ENCODE measurements at regions not wholly inside any gene's neighbourhood (a gene's known extent, or its start where the extent isn't known, plus 50 kb on each side); places are given as distances from the start of the nearest gene placed in this dataset.

GRCh38 chr6:130670142-130670541, 157.1 kb upstream of the SMLR1 start:
- no peak for DNase-seq (ENCODE audit: low read depth in 1 of 2, low spot score in 1 of 2)

DNA sequence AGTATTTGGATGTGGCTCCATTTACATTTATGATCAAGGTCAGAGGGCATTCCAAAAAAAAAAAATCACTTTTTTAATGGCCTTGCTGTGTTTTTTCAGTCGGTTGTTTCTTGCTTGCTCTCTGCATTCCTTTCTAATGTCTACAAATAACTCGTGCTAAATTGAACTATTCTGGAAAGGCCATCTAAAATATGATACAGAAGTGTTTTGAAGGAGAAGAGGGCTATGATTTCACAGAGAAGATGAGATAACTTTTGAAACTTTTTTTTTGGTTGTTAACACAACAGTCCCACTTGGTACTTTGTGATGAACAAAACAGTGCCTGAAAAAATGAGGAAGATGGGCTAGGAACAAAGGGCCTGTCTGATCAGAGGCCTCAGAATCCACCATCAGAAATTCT, 156.1 kb upstream of the SMLR1 start:
- DNase-seq (ENCODE audit: low read depth in 1 of 2, low spot score in 1 of 2): no peak

- DNase-seq (ENCODE audit: low read depth in 1 of 2, low spot score in 1 of 2): no peak
These were observed 155.6 kb upstream of the SMLR1 start for GRCh38 chr6:130671577-130671976.

- DNase-seq (ENCODE audit: low read depth in 1 of 2, low spot score in 1 of 2): no peak
These were observed 155.1 kb upstream of the SMLR1 start for GRCh38 chr6:130672153-130672552.

GRCh38 chr6:130674604-130675003, 152.6 kb upstream of the SMLR1 start:
- no peak for DNase-seq (ENCODE audit: low read depth in 1 of 2, low spot score in 1 of 2)

GRCh38 chr6:130675072-130675471, 152.1 kb upstream of the SMLR1 start:
- no peak for DNase-seq (ENCODE audit: low read depth in 1 of 2, low spot score in 1 of 2)

DNA sequence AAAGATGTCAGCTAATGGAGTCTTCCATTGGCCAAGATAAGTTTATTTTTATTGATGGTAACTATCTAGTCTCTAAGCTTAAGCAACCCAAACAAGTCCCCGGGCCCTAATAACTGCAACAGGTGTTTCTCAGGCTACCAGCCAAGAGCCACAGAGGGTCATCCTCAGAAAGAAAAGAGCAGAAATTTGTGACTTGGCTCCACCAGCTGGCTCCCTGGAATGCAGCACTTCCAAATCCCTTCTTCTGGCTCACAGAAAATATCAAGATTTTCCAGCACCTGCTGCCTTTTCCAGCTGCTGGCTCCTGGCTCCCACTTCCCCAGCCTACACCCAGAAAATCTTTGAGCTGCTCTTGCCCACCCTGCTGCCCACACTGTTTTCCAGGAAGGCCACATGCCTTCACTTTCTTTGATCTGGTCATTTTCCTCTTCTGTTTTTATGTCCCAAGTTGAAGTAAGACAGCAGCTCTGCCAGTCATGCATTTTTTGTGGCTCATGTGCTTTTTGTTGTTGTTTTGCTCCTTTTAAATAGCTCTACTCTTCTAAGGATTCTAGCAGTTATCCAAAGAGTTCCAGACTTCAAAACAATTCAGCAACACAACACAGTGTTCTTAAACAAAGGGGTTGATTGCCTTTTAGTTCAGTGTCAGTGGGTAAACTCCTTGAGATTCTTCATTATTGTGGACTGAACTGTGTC, 151.0 kb upstream of the SMLR1 start:
- no peak for DNase-seq (ENCODE audit: low read depth in 1 of 2, low spot score in 1 of 2)

- no peak for DNase-seq (ENCODE audit: low read depth in 1 of 2, low spot score in 1 of 2)
These were observed 150.4 kb upstream of the SMLR1 start for GRCh38 chr6:130676773-130677144.

DNA sequence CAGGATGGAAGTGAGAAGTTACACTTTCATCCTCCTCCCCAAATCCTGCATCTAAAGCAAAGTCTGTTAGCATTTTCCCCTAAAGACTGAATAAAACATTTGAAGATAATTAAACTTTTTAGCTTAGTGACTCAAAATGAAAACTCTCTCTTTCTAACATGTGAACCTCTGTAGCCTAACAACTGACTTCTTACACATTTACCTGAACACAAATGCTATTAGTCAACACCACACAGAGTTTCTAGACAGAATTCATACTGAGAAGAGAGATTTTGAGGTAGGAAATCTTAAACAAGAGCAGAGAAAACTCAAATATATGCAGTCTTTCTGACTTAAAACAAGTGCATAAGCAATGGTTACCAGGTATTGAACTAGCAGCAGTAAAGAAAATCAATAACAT, 149.9 kb upstream of the SMLR1 start:
- DNase-seq (ENCODE audit: low read depth in 1 of 2, low spot score in 1 of 2): no peak

GRCh38 chr6:130677766-130678165, 149.4 kb upstream of the SMLR1 start:
- DNase-seq (ENCODE audit: low read depth in 1 of 2, low spot score in 1 of 2): no peak

- no peak for DNase-seq (ENCODE audit: low read depth in 1 of 2, low spot score in 1 of 2)
These were observed 147.5 kb upstream of the SMLR1 start for GRCh38 chr6:130679684-130680083.

GRCh38 chr6:130680116-130680515, 147.1 kb upstream of the SMLR1 start:
- DNase-seq (ENCODE audit: low read depth in 1 of 2, low spot score in 1 of 2): no peak

GRCh38 chr6:130681028-130681427, 146.2 kb upstream of the SMLR1 start:
- no peak for DNase-seq (ENCODE audit: low read depth in 1 of 2, low spot score in 1 of 2)

DNA sequence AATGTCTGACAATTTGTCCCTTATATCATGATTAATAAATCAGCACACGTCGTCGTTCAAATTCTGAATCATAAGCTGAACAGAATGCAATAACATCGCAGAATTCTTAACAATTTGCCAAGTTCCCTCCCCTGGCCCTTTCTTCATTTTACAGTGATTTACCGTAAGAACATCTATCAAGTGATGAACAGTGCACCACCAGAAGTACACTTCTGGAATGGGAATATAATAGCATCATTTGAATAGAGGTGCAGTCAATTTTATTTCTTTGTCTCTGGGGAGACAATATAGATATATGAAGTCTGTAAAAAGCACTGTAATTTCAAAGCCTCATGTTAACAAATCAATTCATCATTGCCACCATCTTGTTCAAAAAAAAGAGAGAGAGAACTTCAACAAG, 145.1 kb upstream of the SMLR1 start:
- DNase-seq (ENCODE audit: low read depth in 1 of 2, low spot score in 1 of 2): no peak

DNA sequence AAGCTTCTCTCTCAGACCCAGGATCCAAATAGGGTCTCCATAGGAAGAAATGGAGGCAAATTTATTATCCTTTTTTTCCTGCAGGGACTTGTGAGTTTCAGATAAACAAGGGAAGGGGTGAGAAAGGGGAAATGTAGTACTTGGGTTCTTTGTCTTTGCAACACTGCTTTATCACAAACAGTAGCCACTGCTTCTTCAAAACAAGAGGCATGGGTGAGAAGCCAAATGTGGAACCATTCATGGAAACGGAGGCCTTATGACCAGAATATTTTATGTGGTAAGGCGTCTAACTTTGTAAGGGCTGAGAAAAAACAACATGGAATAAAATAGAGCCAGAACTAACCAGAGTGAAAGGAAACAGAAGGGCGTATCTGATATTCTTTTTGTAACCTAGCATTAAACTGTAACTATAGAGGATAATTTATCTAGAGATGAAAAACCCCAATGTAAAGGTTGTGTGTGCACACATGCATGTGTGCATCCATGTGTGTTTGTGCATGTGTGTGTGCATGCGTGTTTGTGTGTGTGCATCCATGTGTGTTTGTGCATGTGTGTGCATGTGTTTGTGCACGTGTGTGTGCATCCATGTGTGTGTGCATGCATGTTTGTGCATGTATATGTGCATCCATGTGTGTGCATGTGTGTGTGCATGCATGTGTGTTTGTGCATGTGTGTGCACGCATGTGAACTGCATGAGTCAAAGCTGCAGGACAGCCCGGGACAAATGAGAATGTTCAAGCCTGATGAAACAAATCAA, 143.3 kb upstream of the SMLR1 start:
- no peak for DNase-seq (ENCODE audit: low read depth in 1 of 2, low spot score in 1 of 2)

GRCh38 chr6:130692659-130693058, 134.5 kb upstream of the SMLR1 start:
- no peak for DNase-seq (ENCODE audit: low read depth in 1 of 2, low spot score in 1 of 2)

DNA sequence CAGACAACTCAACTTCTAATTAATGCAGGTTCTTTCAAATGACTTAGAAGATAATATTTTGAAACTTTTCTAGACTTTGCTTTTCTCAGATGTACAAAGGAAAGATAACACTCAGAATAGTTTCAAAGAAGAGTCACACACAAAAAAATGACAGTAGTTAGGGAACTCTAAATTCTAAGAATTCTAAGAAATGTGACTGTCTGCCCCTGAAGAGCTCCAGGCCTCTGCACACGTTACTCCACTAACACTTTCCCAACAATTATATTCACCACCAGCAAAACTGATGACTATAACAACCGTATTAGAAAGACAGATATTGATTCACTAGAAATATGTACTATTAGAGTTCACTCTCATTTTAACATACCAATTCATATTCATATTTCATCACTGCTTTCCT, 133.3 kb upstream of the SMLR1 start:
- no peak for DNase-seq (ENCODE audit: low read depth in 1 of 2, low spot score in 1 of 2)

DNA sequence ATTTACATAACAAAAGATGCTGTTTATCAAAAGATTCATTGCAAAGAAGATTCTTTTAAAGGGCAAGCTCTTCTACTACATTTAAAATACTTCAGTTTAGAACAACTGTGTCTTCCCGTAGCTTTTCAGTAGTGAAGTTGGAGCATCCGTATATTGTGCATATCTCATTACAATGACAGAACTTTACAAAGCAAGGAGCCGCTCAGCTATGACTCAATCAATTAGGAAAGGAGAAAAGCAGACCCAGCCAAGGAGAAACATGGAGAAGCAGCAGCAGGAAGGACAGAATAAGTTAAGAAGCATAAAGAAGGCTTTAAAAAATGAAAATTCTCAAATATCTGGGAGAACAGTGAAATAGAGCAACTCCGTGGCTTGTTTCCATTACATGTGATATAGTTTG, 132.6 kb upstream of the SMLR1 start:
- no peak for DNase-seq (ENCODE audit: low read depth in 1 of 2, low spot score in 1 of 2)

GRCh38 chr6:130696806-130697205, 130.4 kb upstream of the SMLR1 start:
- no peak for DNase-seq (ENCODE audit: low read depth in 1 of 2, low spot score in 1 of 2)

DNA sequence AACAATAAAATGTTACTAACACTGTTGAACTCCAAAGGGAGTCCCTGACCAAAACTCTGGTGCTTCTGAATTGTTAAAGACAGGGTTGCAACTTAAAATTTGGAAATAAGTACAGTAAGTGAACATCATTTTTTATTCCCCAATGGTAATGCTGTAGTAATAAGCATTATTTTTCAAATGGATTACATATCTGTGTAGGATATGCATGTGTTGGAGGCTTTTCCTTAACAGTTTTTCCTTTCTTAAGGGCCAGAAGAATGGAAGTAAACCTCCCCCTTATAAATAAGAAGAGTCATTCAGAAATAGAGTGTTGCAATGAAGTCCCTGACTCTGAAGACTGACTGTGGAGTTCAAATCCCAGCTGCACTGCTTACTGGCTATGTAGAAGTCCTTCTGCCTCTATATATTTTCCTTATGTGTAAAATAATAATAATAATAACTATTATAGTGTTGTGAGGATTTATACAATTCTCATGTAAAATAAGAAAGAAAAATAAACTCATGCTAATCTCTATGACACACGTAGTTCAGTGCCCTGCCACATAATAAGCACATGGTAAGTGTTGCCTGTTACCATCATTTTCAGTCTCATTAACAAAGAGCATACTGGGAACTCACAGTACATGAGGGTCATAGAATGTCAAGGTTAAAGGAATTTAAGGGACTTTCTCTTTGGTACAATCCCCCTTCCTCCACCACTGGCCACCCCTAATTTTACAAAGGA, 129.8 kb upstream of the SMLR1 start:
- no peak for DNase-seq (ENCODE audit: low read depth in 1 of 2, low spot score in 1 of 2)

GRCh38 chr6:130697995-130698535, 129.1 kb upstream of the SMLR1 start:
- DNase-seq (ENCODE audit: low read depth in 1 of 2, low spot score in 1 of 2): peak in 1 of 2 donors; percentile 54

DNA sequence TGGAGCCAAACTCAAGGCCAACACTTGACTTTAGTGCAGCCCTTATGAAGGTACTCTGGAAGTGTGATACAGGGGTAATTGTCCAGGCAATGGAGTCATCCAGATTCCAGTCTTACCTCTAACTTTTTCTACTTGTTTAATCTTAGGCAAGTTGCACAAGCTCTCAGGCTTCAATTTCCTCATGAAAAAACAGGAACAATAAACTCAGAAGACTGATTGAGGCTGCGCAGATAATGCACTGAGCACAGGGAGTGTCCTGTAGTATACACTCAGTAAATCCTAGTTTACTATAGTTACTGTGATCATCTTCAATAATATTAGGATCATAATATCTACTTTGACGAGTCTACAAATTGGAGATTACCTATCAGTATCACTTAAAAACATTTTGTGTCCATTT, 127.5 kb upstream of the SMLR1 start:
- DNase-seq (ENCODE audit: low read depth in 1 of 2, low spot score in 1 of 2): no peak
